Germinal center (tissue), 1 donor: ENCODE measurements at regions not wholly inside any gene's neighbourhood (a gene's known extent, or its start where the extent isn't known, plus 50 kb on each side); places are given as distances from the start of the nearest gene placed in this dataset.
"Not testable (repeated sequence)": the region's sequence is repeated elsewhere in the genome, so short reads cannot be mapped to it uniquely, and the experiment has no call there.

Experiments
- DNase-seq: peaks from one replicate; pipeline ENCODE4 v3.0.0; 2012; ENCODE audit warnings: mixed read lengths, low spot score

DNA sequence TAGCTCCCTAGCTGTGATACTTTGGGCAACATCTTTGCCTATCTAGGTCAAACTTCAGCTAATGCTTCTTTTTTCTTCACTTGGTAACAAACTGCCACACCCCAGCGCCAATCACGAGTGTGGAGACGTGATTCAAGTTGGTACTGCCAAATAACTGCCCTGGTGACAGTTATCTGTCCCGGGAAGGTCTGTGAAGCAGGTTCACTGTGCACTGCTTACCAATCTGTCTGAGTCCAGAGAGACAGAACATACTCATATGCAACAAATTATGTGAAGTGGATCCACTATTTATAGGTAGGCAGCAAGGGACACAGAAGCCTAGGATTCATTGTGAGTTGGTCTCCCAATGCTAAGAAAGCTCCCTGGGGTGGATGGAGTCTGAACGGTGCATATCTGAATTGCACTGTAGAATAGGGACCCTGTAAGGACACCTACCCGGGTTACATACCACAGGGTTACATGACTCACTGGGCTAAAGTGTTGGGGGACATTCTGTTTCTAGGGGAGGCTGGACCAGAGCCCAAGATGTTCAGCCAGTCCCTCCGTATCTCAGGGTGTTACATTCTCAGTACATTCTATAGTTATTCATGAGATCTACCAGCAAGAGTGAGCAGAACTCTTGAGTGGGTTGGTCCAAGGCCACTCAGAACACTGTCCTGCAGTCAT, 95.4 kb upstream of the STC2 start:
- DNase-seq: no peak

DNA sequence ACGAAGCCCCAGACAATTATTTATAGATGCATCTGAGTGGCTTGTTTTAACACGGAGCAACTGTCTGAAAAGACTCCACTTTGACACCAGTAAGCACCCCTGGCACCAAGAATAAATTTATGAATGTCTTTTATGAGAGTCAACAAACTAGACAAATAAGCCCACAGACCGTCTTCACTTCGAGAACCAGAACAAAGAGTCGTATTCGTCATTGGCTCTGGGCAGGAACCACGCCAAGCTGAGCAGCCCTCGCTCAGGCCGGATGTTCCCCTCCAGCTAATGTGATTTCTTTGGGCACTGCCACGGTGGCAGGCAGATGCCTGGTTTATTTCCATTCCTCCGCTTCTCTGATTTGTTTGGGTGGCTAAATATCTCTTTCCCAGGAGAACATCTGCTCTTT, 91.9 kb upstream of the STC2 start:
- DNase-seq: no peak

DNA sequence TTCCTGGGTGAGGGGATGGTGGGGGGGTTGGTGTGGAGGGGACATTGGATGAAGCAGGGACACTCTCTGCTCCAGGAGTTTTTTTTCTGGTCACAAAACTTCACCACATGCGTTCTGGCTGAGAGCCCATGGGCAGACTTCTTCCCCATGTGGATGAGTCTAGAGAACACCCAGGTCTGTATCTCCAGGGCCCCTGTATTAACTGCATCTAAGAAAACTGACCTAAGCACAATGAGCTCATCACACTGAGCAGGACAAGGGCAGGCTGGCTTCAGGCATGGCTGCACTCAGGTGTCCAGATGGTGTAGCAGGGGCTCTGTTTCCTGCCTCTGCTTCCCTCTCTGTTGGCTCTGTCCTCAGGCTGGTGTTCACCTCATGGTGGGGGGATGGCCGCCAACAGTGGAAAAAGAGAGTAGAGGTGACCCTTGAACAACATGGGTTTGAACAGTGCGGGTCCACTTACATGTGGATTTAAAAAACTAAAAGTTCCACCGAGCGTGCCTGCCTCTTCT, 85.3 kb upstream of the STC2 start:
- DNase-seq: no peak

DNA sequence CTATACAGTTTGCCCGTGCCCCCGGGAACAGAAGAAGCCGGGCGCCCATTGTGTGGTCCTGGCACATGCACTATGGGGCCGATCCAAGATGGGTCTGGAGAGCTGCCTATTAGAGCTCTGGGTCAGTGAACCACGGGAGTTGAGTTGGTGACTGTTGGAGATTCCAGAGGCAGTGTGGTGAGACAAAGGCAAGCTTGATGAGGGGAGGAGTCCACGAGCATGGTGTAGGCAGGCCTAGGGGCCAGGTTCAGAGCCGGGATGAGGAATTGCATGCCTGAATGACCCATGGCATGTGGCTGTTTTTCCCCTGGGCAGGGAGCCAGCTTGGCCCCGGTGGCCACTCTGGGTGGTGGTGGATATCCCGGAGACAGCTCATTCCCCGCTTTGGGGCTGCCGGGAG, 84.4 kb upstream of the STC2 start:
- no peak for DNase-seq

GRCh38 chr5:173411791-173412555, 83.8 kb upstream of the STC2 start:
- no peak for DNase-seq

GRCh38 chr5:173410459-173411233, 82.4 kb upstream of the STC2 start:
- no peak for DNase-seq

DNA sequence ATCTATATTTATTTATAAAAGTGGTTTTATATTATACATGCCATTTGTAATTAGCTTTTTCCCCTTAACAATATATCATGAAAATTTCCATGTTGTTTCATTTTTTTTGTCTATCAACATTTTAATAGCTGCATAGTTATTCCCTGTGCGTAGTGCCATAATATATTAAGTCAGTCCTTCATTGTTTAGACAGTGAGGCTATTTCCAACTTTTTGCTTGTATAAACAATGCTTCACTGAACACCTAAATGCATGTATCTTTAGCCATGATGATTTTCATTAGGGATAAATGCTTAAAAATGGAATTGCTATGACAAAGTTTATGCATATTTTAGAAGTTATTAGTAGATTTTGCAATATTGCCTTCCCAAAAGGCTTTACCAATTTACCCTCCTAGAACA, 80.7 kb upstream of the STC2 start:
- no peak for DNase-seq

- DNase-seq: no peak
Observed at GRCh38 chr5:173399851-173400250, 71.6 kb upstream of the STC2 start.

DNA sequence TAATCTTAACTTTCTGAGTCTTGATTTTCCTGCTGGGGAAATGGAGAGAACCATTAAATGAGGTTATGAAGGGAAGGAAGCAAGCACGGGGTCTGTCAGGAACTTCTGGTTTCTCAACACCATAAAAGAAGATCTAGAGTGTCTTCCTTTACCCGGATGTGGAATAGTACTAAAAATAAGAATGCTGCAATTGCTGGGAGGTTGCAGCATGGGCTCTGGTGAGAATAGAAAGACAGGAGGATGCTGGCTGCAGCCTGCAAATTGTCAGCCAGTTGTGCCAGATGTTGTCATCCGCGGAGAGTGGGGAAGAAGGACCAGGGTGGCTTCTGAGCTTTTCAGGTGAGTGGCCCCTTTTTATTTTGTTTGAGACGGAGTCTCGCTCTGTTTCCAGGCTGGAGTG, 69.3 kb upstream of the STC2 start:
- no peak for DNase-seq

GRCh38 chr5:173396311-173396993, 68.2 kb upstream of the STC2 start:
- no peak for DNase-seq

DNA sequence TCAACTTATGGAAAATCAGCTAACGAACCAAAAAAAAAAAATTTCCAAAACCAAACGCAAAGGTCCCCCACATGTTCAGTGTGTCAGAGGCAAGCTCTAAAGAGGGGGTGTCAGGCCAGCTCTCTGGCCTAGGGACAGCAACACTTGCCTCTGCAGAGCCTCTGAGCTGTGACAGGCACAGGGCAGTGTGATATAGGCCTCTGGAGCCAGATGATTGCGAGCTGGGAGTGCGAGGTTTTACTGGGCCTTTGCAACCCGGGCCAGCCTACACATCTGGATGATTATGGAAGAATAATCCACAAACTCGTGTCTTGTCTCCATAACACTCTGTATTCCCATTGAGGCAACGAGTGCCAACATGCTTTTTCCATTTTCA, 67.7 kb upstream of the STC2 start:
- no peak for DNase-seq

GRCh38 chr5:173395257-173395932, 67.2 kb upstream of the STC2 start:
- DNase-seq: no peak

- no peak for DNase-seq
Observed at GRCh38 chr5:173394701-173395100, 66.5 kb upstream of the STC2 start.

GRCh38 chr5:173392172-173392571, 64.0 kb upstream of the STC2 start:
- DNase-seq: no peak

GRCh38 chr5:173391031-173391430, 62.8 kb upstream of the STC2 start:
- no peak for DNase-seq

- not testable (repeated sequence) for DNase-seq
Observed at GRCh38 chr5:173387293-173387692, 59.1 kb upstream of the STC2 start.

DNA sequence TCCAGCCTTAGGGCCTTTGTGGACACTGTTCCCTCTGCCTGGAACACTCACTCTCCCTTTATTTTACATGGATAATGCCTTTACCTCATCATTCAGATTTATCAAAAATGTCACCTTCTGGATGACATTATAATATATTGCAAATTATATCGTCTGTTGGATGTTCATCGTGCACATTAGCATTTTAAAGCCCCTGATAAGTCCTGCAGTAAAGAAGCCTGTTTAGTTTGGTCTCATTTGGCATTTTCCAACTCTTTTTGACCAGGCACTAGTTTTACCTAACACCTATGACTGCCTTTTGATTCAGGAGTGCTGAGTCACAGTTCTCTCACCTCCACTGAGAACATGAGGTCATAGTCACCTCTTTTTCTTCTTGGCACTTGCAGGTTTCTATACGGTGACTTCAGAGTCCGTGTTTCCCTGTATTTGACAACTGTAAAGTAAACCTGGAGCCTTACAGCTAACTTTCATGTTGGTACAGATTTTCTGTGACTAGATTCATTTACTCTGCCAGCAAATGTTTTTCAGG, 57.7 kb upstream of the STC2 start:
- DNase-seq: no peak

DNA sequence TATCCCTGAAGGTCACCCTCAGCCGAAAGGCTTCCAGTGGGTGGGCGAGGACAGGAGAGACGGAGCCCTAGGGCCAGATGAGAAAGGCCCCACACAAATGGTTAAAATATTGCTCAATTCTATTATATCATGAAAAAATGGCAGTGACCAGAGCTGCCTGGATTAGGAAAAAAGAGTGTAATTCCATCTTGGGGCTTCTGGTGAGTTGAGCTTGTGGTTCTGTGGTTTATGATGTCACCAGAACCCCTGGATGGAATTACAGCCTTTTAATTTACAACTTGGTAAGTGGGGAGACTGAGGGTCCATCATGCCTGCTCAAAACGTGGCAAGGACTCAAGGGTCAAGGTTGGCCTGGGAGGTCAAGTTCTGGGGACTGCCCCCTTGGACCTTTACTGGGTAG, 55.5 kb upstream of the STC2 start:
- no peak for DNase-seq

- no peak for DNase-seq
Observed at GRCh38 chr5:173378727-173379126, 50.5 kb upstream of the STC2 start.
